GM21786 (cell line): ENCODE measurements at regions not wholly inside any gene's neighbourhood (a gene's known extent, or its start where the extent isn't known, plus 50 kb on each side); places are given as distances from the start of the nearest gene placed in this dataset.
"Not testable (repeated sequence)": the region's sequence is repeated elsewhere in the genome, so short reads cannot be mapped to it uniquely, and the experiment has no call there.

Experiments
- ATAC-seq: cut with Tn5 transposase; IDR thresholded peaks from one replicate; pipeline ENCODE4 v1.9.1; 2021; ENCODE audit not compliant: unreplicated experiment

- ATAC-seq, result no peak
Observed at GRCh38 chr7:156021471-156021870, 209.2 kb upstream of the SHH start.

GRCh38 chr7:156020566-156020965, 208.3 kb upstream of the SHH start:
- ATAC-seq, result no peak

- no peak for ATAC-seq
Observed at GRCh38 chr7:156019776-156020565, 207.7 kb upstream of the SHH start.

GRCh38 chr7:156019308-156019707, 207.0 kb upstream of the SHH start:
- no peak for ATAC-seq

GRCh38 chr7:156017916-156018700, 205.8 kb upstream of the SHH start:
- ATAC-seq, result no peak

- ATAC-seq, result no peak
Observed at GRCh38 chr7:156017431-156017830, 205.2 kb upstream of the SHH start.

GRCh38 chr7:156015237-156016020, 203.2 kb upstream of the SHH start:
- ATAC-seq, result no peak

GRCh38 chr7:156014808-156015207, 202.5 kb upstream of the SHH start:
- no peak for ATAC-seq

- ATAC-seq, result no peak
Observed at GRCh38 chr7:156014201-156014600, 201.9 kb upstream of the SHH start.

- no peak for ATAC-seq
Observed at GRCh38 chr7:156012412-156012811, 200.1 kb upstream of the SHH start.

- no peak for ATAC-seq
Observed at GRCh38 chr7:156009569-156009968, 197.3 kb upstream of the SHH start.

- ATAC-seq, result not testable (repeated sequence)
Observed at GRCh38 chr7:156006876-156007275, 194.6 kb upstream of the SHH start.

GRCh38 chr7:156006024-156006423, 193.8 kb upstream of the SHH start:
- ATAC-seq, result no peak

- ATAC-seq, result no peak
Observed at GRCh38 chr7:156005202-156005691, 193.0 kb upstream of the SHH start.

- no peak for ATAC-seq
Observed at GRCh38 chr7:156004265-156005201, 192.3 kb upstream of the SHH start.

GRCh38 chr7:156003220-156004162, 191.2 kb upstream of the SHH start:
- ATAC-seq, result no peak

GRCh38 chr7:156002362-156003066, 190.3 kb upstream of the SHH start:
- no peak for ATAC-seq

- ATAC-seq, result no peak
Observed at GRCh38 chr7:156001496-156002260, 189.4 kb upstream of the SHH start.
